ENCODE measurements at regions not wholly inside any gene's neighbourhood (a gene's known extent, or its start where the extent isn't known, plus 50 kb on each side); places are given as distances from the start of the nearest gene placed in this dataset.

- no peak overlapping the region for H3K4me2 ChIP-seq
- no peak overlapping the region for H3K4me3 ChIP-seq (ENCODE audit: low read depth in 2 of 2, low read length in 1 of 2)
- no peaks in the 10 kb centered on the region for H3K79me2 ChIP-seq (ENCODE audit: insufficient read depth)
- H3K9me2 ChIP-seq: no peaks in the 10 kb centered on the region
- no peaks in the 10 kb centered on the region for H3K27me3 ChIP-seq (ENCODE audit: insufficient read depth)
- H3F3A ChIP-seq (replicated peaks; ENCODE audit: insufficient read depth): no peaks in the 10 kb centered on the region
- H3K4me1 ChIP-seq (ENCODE audit: control insufficient read depth in 1 of 2, insufficient read depth in 2 of 2, low read depth in 1 of 2, low read length in 1 of 2): no peaks in the 10 kb centered on the region
- no peaks in the 10 kb centered on the region for H3K36me3 ChIP-seq (replicated peaks in 1 of 2; ENCODE audit: control insufficient read depth in 1 of 2, insufficient read depth in 2 of 2, low read length in 1 of 2)
- TF ChIP-seq NRF1 (IDR thresholded peaks at IDR 0.05; ENCODE audit: low read depth, low read length): no peak
- TF ChIP-seq NFIC (IDR thresholded peaks at IDR 0.05; ENCODE audit: borderline replicate concordance): no peak
- no peak for TF ChIP-seq SIN3A (IDR thresholded peaks at IDR 0.05; ENCODE audit: borderline replicate concordance, low read depth, low read length)
- TF ChIP-seq RFX5 (IDR thresholded peaks at IDR 0.05; ENCODE audit: low read length): no peak
- TF ChIP-seq PBX3 (IDR thresholded peaks at IDR 0.05): no peak
- TF ChIP-seq GATA2 (CRISPR knock-in tag; IDR thresholded peaks at IDR 0.05): no peak
- no peak for TF ChIP-seq FOXM1 (IDR thresholded peaks at IDR 0.05; ENCODE audit: low read depth)
- no peak for TF ChIP-seq YY1 (IDR thresholded peaks at IDR 0.05; ENCODE audit: low read depth)
- TF ChIP-seq MXI1 (IDR thresholded peaks at IDR 0.05; ENCODE audit: low read depth, low read length): no peak
- TF ChIP-seq MAX (IDR thresholded peaks at IDR 0.05; ENCODE audit: low read depth): no peak
- TF ChIP-seq ZBTB33 (IDR thresholded peaks at IDR 0.05; ENCODE audit: borderline replicate concordance, low read depth): no peak
- TF ChIP-seq GABPA (IDR thresholded peaks at IDR 0.05; ENCODE audit: low read depth): no peak
- TF ChIP-seq REST (IDR thresholded peaks at IDR 0.05; ENCODE audit: low read depth, low read length): no peak
- TF ChIP-seq RCOR1 (IDR thresholded peaks at IDR 0.05; ENCODE audit: low read length): no peak
- TF ChIP-seq RXRA (IDR thresholded peaks at IDR 0.05; ENCODE audit: borderline replicate concordance, low read depth): no peak
- no peak for TF ChIP-seq CTCF (IDR thresholded peaks at IDR 0.05)
- no peak for TF ChIP-seq POLR2AphosphoS5 (IDR thresholded peaks at IDR 0.05; ENCODE audit: low read depth, low read length)
- no peak for TF ChIP-seq FOSL2 (IDR thresholded peaks at IDR 0.05; ENCODE audit: borderline replicate concordance, low read depth)
- TF ChIP-seq USF1 (IDR thresholded peaks at IDR 0.05; ENCODE audit: borderline replicate concordance, low read depth): no peak
- ChIA-PET POLR2A (no interaction called here), CTCF (no interaction called here)
- no peak overlapping the region for H2AFZ ChIP-seq (ENCODE audit: low read depth)
- H4K20me1 ChIP-seq (ENCODE audit: insufficient read depth): no peaks in the 10 kb centered on the region
- H3K27ac ChIP-seq (ENCODE audit: low read depth in 2 of 2, low read length in 1 of 2): no peak overlapping the region
- DNase-seq: no peak
- H3K9me3 ChIP-seq: no peaks in the 10 kb centered on the region
- 27% methylated on average over 3 of the region's 3 CpGs for WGBS (ENCODE audit: low lambda C conversion rate)
- H3K9ac ChIP-seq: no peak overlapping the region
Measured at GRCh38 chr9:25548847-25549246, 129.4 kb downstream of the TUSC1 start.
